Chondrocyte (in vitro differentiated cells): ENCODE measurements at regions not wholly inside any gene's neighbourhood (a gene's known extent, or its start where the extent isn't known, plus 50 kb on each side); places are given as distances from the start of the nearest gene placed in this dataset.

Experiments
- DNase-seq: peaks from one replicate; pipeline ENCODE4 v3.0.0; 2021; ENCODE audit warnings: mixed read lengths, low spot score
- H3K27ac Mint-ChIP-seq: one replicate; pipeline ENCODE4 v1.8.0; 2021; ENCODE audit warnings: mild to moderate bottlenecking, moderate library complexity, mixed read lengths; ENCODE audit not compliant: unreplicated experiment
- H3K27me3 Mint-ChIP-seq: 2 replicates; pipeline ENCODE4 v1.8.0; 2021; ENCODE audit warnings: low read depth, mixed read lengths
- H3K36me3 Mint-ChIP-seq: 2 replicates; pipeline ENCODE4 v1.8.0; 2021; ENCODE audit warnings: low read depth, mixed read lengths
- H3K4me1 Mint-ChIP-seq: 2 replicates; pipeline ENCODE4 v1.8.0; 2021; ENCODE audit warnings: low read depth, mild to moderate bottlenecking, mixed read lengths
- H3K4me3 Mint-ChIP-seq: one replicate; pipeline ENCODE4 v1.8.0; 2021; ENCODE audit warnings: mild to moderate bottlenecking, moderate library complexity, mixed read lengths; ENCODE audit not compliant: unreplicated experiment
- H3K9me3 Mint-ChIP-seq: 2 replicates; pipeline ENCODE4 v1.8.0; 2021; ENCODE audit warnings: low read depth, mixed read lengths
- TF ChIP-seq, protein P1 (sequence below): fragments of 200-600 bp; sonication (generic); IDR thresholded peaks from 2 replicates; pipeline ENCODE4 v1.5.0; 2021; ENCODE audit warnings: antibody characterized with exemption, mild to moderate bottlenecking, moderate library complexity

DNA sequence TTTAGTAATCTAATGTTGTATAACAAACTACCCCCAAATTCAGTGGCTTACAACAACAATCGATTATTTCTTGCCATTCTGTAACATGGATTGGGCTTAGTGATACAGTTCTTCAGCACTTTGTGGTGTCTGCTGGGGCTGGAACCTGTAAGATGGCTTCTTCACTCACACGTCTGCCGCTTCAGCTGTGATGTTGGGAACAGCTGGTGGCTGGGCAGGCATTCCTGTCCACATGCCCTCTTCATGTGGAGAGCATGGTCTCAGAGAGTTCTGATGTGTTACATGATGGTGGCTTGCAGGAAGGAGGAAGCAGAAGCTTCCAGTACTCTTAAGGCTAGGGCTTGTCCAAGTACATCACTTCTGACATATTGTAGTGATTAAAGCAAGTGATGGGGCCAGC, 276.9 kb downstream of the PTBP2 start:
- TF ChIP-seq, protein P1, sequence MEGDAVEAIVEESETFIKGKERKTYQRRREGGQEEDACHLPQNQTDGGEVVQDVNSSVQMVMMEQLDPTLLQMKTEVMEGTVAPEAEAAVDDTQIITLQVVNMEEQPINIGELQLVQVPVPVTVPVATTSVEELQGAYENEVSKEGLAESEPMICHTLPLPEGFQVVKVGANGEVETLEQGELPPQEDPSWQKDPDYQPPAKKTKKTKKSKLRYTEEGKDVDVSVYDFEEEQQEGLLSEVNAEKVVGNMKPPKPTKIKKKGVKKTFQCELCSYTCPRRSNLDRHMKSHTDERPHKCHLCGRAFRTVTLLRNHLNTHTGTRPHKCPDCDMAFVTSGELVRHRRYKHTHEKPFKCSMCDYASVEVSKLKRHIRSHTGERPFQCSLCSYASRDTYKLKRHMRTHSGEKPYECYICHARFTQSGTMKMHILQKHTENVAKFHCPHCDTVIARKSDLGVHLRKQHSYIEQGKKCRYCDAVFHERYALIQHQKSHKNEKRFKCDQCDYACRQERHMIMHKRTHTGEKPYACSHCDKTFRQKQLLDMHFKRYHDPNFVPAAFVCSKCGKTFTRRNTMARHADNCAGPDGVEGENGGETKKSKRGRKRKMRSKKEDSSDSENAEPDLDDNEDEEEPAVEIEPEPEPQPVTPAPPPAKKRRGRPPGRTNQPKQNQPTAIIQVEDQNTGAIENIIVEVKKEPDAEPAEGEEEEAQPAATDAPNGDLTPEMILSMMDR: no peak
- no peaks in the 10 kb centered on the region for H3K36me3 Mint-ChIP-seq
- H3K9me3 Mint-ChIP-seq: peaks cover 3% of the 10 kb centered on the region
- DNase-seq: no peak
- peaks cover 26% of the 10 kb centered on the region for H3K4me1 Mint-ChIP-seq
- no peak overlapping the region for H3K27ac Mint-ChIP-seq
- H3K4me3 Mint-ChIP-seq: no peak overlapping the region
- no peaks in the 10 kb centered on the region for H3K27me3 Mint-ChIP-seq

DNA sequence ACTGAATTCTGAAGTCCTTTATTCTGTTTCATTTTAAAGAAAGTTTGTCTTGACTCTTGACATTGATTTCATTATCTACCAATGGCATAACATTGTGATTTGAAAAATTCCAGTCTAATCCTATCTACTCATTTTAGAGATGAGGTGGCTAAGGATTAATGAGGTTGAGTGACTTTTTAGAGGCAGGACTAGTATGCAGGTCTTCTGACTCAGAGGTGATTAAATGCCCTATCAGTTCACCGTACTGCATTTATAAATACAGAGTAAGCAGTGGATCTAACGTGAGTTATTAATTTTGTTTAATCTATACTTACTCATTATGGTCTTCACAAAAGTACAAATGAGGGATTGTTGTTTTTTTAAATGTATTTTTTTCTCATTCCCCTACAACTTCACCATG, 277.6 kb downstream of the PTBP2 start:
- no peak for DNase-seq
- Mint-ChIP-seq H3K9me3 (peaks cover 3% of the 10 kb centered on the region), H3K27me3 (no peaks in the 10 kb centered on the region), H3K4me1 (peaks cover 31% of the 10 kb centered on the region), H3K36me3 (no peaks in the 10 kb centered on the region), H3K4me3 (no peak overlapping the region), H3K27ac (no peak overlapping the region)
- TF ChIP-seq, protein P1: no peak

DNA sequence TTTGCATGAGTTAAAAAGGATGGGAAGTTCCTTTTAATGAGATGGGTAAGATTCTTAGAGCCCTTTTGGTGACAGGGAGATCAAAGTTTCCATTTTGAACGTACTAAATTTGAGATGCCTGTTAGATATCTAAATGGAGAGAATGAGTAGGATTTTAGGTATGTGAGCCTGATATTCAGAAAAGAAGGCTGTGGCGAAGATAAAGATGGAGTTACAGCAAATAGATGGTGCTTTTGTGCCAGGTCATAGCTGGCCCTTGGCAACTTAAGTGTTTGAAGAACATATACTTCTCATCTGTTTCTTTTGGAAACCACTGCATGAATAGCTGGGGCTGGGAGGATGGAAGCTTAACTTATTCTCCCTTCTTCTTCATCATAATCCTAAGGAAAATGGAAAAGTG, 282.5 kb downstream of the PTBP2 start:
- no peaks in the 10 kb centered on the region for H3K27me3 Mint-ChIP-seq
- peaks cover 51% of the 10 kb centered on the region for H3K4me1 Mint-ChIP-seq

DNA sequence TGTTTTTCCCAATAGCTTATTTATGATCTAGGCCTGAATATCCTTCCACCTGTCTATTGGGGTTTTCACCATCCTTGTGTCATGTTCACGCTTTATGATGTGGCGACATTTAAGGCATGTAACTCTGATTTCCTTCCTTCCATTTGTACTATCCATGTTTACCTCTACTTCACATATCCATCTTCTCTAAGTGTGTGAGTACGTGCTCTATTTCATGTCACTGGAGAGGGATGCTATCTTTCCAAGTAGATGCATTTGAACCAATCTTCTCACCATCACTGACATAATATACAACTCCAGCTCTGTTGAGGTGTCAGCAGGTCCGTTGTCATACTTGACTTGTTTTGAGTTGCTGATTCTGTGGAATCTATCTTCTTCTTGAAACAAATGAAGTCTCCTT, 283.2 kb downstream of the PTBP2 start:
- DNase-seq: no peak
- H3K36me3 Mint-ChIP-seq: no peaks in the 10 kb centered on the region
- H3K4me1 Mint-ChIP-seq: peaks cover 56% of the 10 kb centered on the region
- H3K9me3 Mint-ChIP-seq: no peaks in the 10 kb centered on the region
- peak overlapping the region; percentile 32 for H3K27ac Mint-ChIP-seq
- TF ChIP-seq, protein P1: no peak
- no peaks in the 10 kb centered on the region for H3K27me3 Mint-ChIP-seq
- no peak overlapping the region for H3K4me3 Mint-ChIP-seq

More for the DNA sequence above, 282.5 kb downstream of the PTBP2 start:
- Mint-ChIP-seq H3K9me3 (no peaks in the 10 kb centered on the region), H3K36me3 (no peaks in the 10 kb centered on the region), H3K4me3 (no peak overlapping the region), H3K27ac (peak overlapping the region; percentile 57)
- TF ChIP-seq, protein P1: no peak
- no peak for DNase-seq

DNA sequence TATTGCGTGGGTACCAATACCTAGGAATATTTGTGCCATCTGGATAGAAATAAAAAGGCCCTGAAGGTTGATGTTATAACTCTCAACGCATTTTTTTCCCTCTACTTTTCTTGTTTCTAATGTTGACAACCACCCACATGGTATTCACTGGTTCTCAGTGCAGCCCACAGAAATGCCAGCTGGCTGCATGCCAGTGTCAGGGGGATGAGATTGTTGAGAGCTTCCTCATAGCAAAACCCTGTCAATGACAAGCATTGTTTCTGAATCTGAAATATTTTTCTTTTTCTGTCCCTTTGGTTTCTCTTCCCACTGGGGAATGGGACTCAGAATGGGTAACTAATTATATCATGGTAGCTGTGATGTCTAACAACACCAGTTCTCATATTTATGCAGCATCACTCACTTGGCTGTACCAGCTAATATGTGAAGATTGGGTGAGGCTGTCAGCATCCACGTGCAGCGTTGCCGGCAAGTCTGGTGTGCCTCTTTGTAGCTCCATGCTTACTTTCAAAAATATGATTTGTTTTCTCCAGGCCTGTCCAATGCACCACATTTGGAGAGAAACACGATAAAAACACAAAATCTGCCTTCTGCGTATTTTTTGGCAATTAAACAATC, 284.6 kb downstream of the PTBP2 start:
- Mint-ChIP-seq H3K36me3 (no peaks in the 10 kb centered on the region), H3K27me3 (no peaks in the 10 kb centered on the region), H3K27ac (peak overlapping the region; percentile 76), H3K4me1 (peaks cover 70% of the 10 kb centered on the region), H3K4me3 (no peak overlapping the region), H3K9me3 (no peaks in the 10 kb centered on the region)
- no peak for DNase-seq
- TF ChIP-seq, protein P1: no peak
